ENCODE measurements at regions not wholly inside any gene's neighbourhood (a gene's known extent, or its start where the extent isn't known, plus 50 kb on each side); places are given as distances from the start of the nearest gene placed in this dataset.
A peak's percentile ranks its signal among the peaks of the same experiment; 100 is the strongest.
"Not testable (repeated sequence)": the region's sequence is repeated elsewhere in the genome, so short reads cannot be mapped to it uniquely, and the experiment has no call there.

- DNase-seq: no peak
These were observed 587.6 kb upstream of the IL12A start for GRCh38 chr3:159401069-159401468.

GRCh38 chr3:159409711-159410110 lies 578.9 kb upstream of the IL12A start:
- DNase-seq: not testable (repeated sequence)

- no peak for DNase-seq
These were observed 575.3 kb upstream of the IL12A start for GRCh38 chr3:159413319-159413718.

GRCh38 chr3:159416856-159417255 lies 571.8 kb upstream of the IL12A start:
- DNase-seq: peak; percentile 3

- no peak for DNase-seq
These were observed 570.9 kb upstream of the IL12A start for GRCh38 chr3:159417761-159418160.

GRCh38 chr3:159418571-159419526 lies 569.8 kb upstream of the IL12A start:
- DNase-seq: no peak

GRCh38 chr3:159429702-159430101 lies 558.9 kb upstream of the IL12A start:
- DNase-seq: no peak

- no peak for DNase-seq
These were observed 555.8 kb upstream of the IL12A start for GRCh38 chr3:159432682-159433340.

- no peak for DNase-seq
These were observed 549.3 kb upstream of the IL12A start for GRCh38 chr3:159439346-159439745.

- no peak for DNase-seq
These were observed 547.4 kb upstream of the IL12A start for GRCh38 chr3:159441279-159441678.

- no peak for DNase-seq
These were observed 545.4 kb upstream of the IL12A start for GRCh38 chr3:159443266-159443665.

GRCh38 chr3:159447841-159448240 lies 540.8 kb upstream of the IL12A start:
- no peak for DNase-seq

GRCh38 chr3:159448902-159449301 lies 539.7 kb upstream of the IL12A start:
- no peak for DNase-seq

- no peak for DNase-seq
These were observed 537.6 kb upstream of the IL12A start for GRCh38 chr3:159451067-159451466.

- DNase-seq: no peak
These were observed 537.2 kb upstream of the IL12A start for GRCh38 chr3:159451482-159451881.

- DNase-seq: no peak
These were observed 535.6 kb upstream of the IL12A start for GRCh38 chr3:159453036-159453435.

- DNase-seq: no peak
These were observed 534.7 kb upstream of the IL12A start for GRCh38 chr3:159453945-159454344.

GRCh38 chr3:159455741-159456181 lies 532.9 kb upstream of the IL12A start:
- peak; percentile 34 for DNase-seq

- DNase-seq: peak; percentile 91
These were observed 530.6 kb upstream of the IL12A start for GRCh38 chr3:159458010-159458409.

- no peak for DNase-seq
These were observed 529.7 kb upstream of the IL12A start for GRCh38 chr3:159458982-159459381.

- DNase-seq: no peak
These were observed 516.0 kb upstream of the IL12A start for GRCh38 chr3:159472611-159473010.

GRCh38 chr3:159473206-159473605 lies 515.4 kb upstream of the IL12A start:
- DNase-seq: no peak

GRCh38 chr3:159480046-159480445 lies 508.6 kb upstream of the IL12A start:
- DNase-seq: no peak

All from fibroblast of skin of abdomen (primary cell).